GM21390 (cell line): ENCODE measurements at regions not wholly inside any gene's neighbourhood (a gene's known extent, or its start where the extent isn't known, plus 50 kb on each side); places are given as distances from the start of the nearest gene placed in this dataset.

Source experiments
- ATAC-seq: cut with Tn5 transposase; IDR thresholded peaks from one replicate; pipeline ENCODE4 v1.9.1; 2021; ENCODE audit not compliant: unreplicated experiment

- ATAC-seq, result no peak
Measured at GRCh38 chr21:17903929-17904639, 84.9 kb upstream of the C21orf91 start.

- no peak for ATAC-seq
Measured at GRCh38 chr21:17903029-17903806, 84.1 kb upstream of the C21orf91 start.

GRCh38 chr21:17901458-17902079 is 82.4 kb upstream of the C21orf91 start:
- ATAC-seq, result no peak

DNA sequence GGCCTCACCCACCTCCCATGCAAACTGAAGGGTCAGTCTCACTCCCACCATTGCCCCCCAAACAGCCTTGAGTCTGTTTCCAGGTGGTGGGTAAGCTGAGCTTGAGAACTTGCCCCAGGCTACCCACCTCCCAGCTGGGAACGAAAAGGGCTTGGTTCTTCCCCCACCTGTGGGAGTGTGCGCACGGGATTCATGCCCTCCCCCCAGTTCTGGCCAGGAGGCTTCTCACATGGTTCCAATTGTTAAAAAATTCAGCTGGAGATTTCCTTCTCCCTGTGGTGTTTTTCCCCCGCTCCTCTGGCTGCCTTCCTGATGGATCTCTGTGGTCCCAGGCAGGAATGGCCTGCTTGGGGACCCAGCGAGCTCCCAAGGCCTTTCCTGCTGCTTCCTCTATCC is 81.8 kb upstream of the C21orf91 start:
- no peak for ATAC-seq

- no peak for ATAC-seq
Measured at GRCh38 chr21:17900281-17900989, 81.3 kb upstream of the C21orf91 start.

DNA sequence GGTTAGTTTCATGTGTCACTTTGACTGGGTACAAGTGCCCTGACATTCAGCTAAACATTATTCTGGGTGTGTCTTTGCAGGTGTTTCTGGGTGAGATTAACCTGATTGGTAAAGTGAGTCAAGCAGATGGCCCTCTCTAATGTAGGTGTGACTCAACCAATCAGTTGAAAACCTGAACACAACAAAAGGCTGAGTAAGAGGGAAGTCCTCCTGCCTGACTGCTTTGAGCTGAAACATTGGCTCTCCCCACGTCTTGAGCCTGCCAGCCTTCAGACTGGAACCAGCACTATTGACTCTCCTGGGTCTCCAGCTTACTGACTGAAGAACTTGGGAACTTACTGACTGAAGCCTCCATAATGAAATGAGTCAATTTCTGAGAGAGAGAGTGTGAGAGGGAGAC is 70.0 kb upstream of the C21orf91 start:
- no peak for ATAC-seq

GRCh38 chr21:17869115-17869514 is 50.0 kb upstream of the C21orf91 start:
- ATAC-seq, result no peak
